Heart left ventricle (tissue), 16 donors: ENCODE measurements at regions not wholly inside any gene's neighbourhood (a gene's known extent, or its start where the extent isn't known, plus 50 kb on each side); places are given as distances from the start of the nearest gene placed in this dataset.

Experiments
- ATAC-seq, 4 donors: fragments of 200-7000 bp; cut with Tn5 transposase; one replicate each; pipeline ENCODE4 v1.9.1; 2020 to 2022; ENCODE audit warnings: moderate library complexity in 4 of 4, mild to moderate bottlenecking in 3 of 4, moderate number of reproducible peaks in 1 of 4
- DNase-seq, 5 donors: peaks; one replicate each; pipeline ENCODE4 v3.0.0-alpha.2; 2020
- H3K27ac ChIP-seq, 12 donors: fragments of 200-600 bp; sonication (generic) in 4 of 12; one replicate each; pipeline versions ENCODE4 v1.5.0 to v1.8.0; 2016 to 2022; ENCODE audit warnings: mild to moderate bottlenecking in 2 of 12
- H3K27me3 ChIP-seq, 9 donors: fragments of 200-600 bp; sonication (generic) in 2 of 9; one replicate each; pipeline versions ENCODE4 v1.5.1 to v1.8.0; 2016 to 2022; ENCODE audit warnings: mild to moderate bottlenecking in 3 of 9
- H3K36me3 ChIP-seq, 9 donors: fragments of 200-600 bp; sonication (generic) in 2 of 9; one replicate each; pipeline versions ENCODE4 v1.5.0 to v1.8.0; 2018 to 2022; ENCODE audit warnings: mild to moderate bottlenecking in 2 of 9
- H3K4me1 ChIP-seq, 12 donors: fragments of 200-600 bp; sonication (generic) in 4 of 12; one replicate each; pipeline versions ENCODE4 v1.5.0 to v1.8.0; 2016 to 2022; ENCODE audit warnings: mild to moderate bottlenecking in 3 of 12
- H3K4me3 ChIP-seq, 12 donors: fragments of 200-600 bp; sonication (generic) in 4 of 12; one replicate each; pipeline versions ENCODE4 v1.5.0 to v1.8.0; 2017 to 2022; ENCODE audit warnings: mild to moderate bottlenecking in 9 of 12, moderate library complexity in 4 of 12
- H3K9me3 ChIP-seq, 12 donors: fragments of 200-600 bp; sonication (generic) in 4 of 12; one replicate each; pipeline versions ENCODE4 v1.5.0 to v1.8.0; 2016 to 2022; ENCODE audit warnings: mild to moderate bottlenecking in 1 of 12
- CTCF ChIP-seq, 12 donors: fragments of 200-600 bp; sonication (generic) in 4 of 12; IDR thresholded peaks; one replicate each; pipeline versions ENCODE4 v1.5.0 to v1.8.0; 2018 to 2022; ENCODE audit warnings: antibody characterized with exemption in 12 of 12, mild to moderate bottlenecking in 5 of 12
- POLR2A ChIP-seq, 2 donors: fragments of 450-650 bp; IDR thresholded peaks; one replicate each; pipeline ENCODE4 v1.6.1; 2017; ENCODE audit warnings: antibody characterized with exemption in 2 of 2, mild to moderate bottlenecking in 2 of 2, moderate library complexity in 2 of 2
- WGBS, 4 donors: extraction: QIAGEN DNeasy Blood & Tissue Kit in 2 of 4; methylation state at CpG; one replicate each; pipeline versions ENCODE4 v1.1.5 to v1.1.7; 2013 to 2018; 5-methylcytosine and 5-hydroxymethylcytosine counted together
- intact Hi-C, 10 donors: fragments of 100-400 bp; cut with DNase I; formaldehyde crosslinking; loops; one replicate each; pipeline versions ENCODE4 v1.11.1 to v1.14.2; 2022
- donor health status: ischemic (EF 13 %, LVEDD 7.1; RV severe dilation, severe dysfunction).
- donor health status: healthy with polysubstance abuse.
- donor health status: DM: no; HTN: yes; CAD: no.
- donor health status: DM: no; HTN: no; CAD: no.
- donor health status: ischemic (EF 25% LVEDD 6.9; RV normal size, moderate dysfunction).
- donor health status: ischemic (EF 25% LVEDD 5.7; RV mildly dilated, moderate dysfunction).
- donor health status: healthy.
- donor health status: DM: yes; HTN: yes; CAD: no.
- donor health status: ischemic (EF 35%, LVEDD 5.7; RV mildly dilated, moderate dysfunction).
- donor health status: nonischemic (EF 11% LVEDD 7.7; RV severe dilation, severe dysfunction).
- donor health status: DM: yes; HTN: yes; CAD: no.
- donor health status: PGD.
- donor health status: ischemic (EF 29% LVEDD 5.4; RV normal size, mild dysfunction).
- donor health status: nonischemic (EF 23%, LVEDD 6.1; RV moderate dilation, normal function).

- TF ChIP-seq CTCF (IDR thresholded peaks at IDR 0.05) (no peak), POLR2A (IDR thresholded peaks at IDR 0.05) (no peak)
- peaks cover 0 to 8% (median 0%) of the 10 kb centered on the region in 12 donors for H3K4me1 ChIP-seq
- WGBS, 4 donors = 49 to 70% (median 55%) methylated on average over 5 of the region's 5 CpGs
- H3K9me3 ChIP-seq = no peaks in the 10 kb centered on the region
- peak overlapping the region in 1 of 12 donors; percentile 48 for H3K27ac ChIP-seq
- intact Hi-C loops = no loop called here
- no peaks in the 10 kb centered on the region for H3K36me3 ChIP-seq
- no peaks in the 10 kb centered on the region for H3K27me3 ChIP-seq
- ATAC-seq (peak in 2 of 4 donors; percentile 41 to 42), DNase-seq (no peak)
- no peak overlapping the region for H3K4me3 ChIP-seq
These were observed 273.7 kb upstream of the PIK3R1 start for GRCh38 chr5:67941614-67942401.

DNA sequence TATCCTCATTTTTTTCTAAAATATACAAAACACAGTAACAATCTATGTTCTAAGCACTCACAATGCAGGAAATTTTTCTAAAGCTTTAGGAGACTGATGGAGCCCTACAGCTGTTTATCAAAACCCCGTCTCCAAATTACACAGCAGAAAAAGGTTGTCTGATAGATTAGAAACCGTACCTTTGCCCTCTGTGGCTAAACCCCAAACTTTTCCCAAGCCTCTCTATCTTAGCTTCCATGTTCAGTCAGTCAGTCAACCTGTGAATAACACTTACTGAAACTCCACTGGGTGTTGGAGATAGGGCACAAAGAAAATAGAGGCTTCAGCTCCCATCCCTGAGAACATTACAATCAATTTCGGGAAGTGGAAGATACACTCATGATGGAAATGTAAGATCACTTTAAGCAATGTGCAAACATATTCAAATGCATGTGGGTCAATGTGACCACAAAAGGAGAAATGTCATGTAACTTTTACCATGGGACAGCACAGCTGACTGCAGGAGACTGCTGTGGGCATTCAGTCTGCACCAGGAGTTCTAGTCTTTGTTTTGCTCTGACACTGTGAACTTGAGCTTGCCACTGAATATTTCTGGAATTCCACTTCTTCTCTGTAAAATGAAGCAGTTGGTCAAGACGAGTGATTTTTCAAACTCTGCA, 279.5 kb upstream of the PIK3R1 start:
- no peaks in the 10 kb centered on the region for H3K36me3 ChIP-seq
- H3K4me1 ChIP-seq = peaks cover 0 to 8% (median 0%) of the 10 kb centered on the region in 12 donors
- no peak overlapping the region for H3K27ac ChIP-seq
- intact Hi-C loops = no loop called here
- no peaks in the 10 kb centered on the region for H3K9me3 ChIP-seq
- no peaks in the 10 kb centered on the region for H3K27me3 ChIP-seq
- ATAC-seq (no peak), DNase-seq (no peak)
- 69 to 95% (median 87%) methylated on average over 4 of the region's 4 CpGs for WGBS, 4 donors
- no peak overlapping the region for H3K4me3 ChIP-seq
- TF ChIP-seq POLR2A (IDR thresholded peaks at IDR 0.05) = no peak
- no peak for TF ChIP-seq CTCF (IDR thresholded peaks at IDR 0.05)

- Histone ChIP-seq H3K36me3 (no peaks in the 10 kb centered on the region), H3K9me3 (no peaks in the 10 kb centered on the region), H3K4me3 (no peak overlapping the region), H3K27me3 (no peaks in the 10 kb centered on the region), H3K4me1 (peaks cover 0 to 8% (median 0%) of the 10 kb centered on the region in 12 donors), H3K27ac (no peak overlapping the region)
- TF ChIP-seq POLR2A (IDR thresholded peaks at IDR 0.05) = no peak
- no peak for TF ChIP-seq CTCF (IDR thresholded peaks at IDR 0.05)
- intact Hi-C loops = no loop called here
- WGBS, 4 donors = 84 to 96% (median 95%) methylated on average over 4 of the region's 4 CpGs
- no peak for DNase-seq
- no peak for ATAC-seq
These were observed 280.6 kb upstream of the PIK3R1 start for GRCh38 chr5:67934976-67935375.

- H3K9me3 ChIP-seq = no peaks in the 10 kb centered on the region
- H3K4me1 ChIP-seq = no peaks in the 10 kb centered on the region
- no peak overlapping the region for H3K27ac ChIP-seq
- no peak for TF ChIP-seq CTCF (IDR thresholded peaks at IDR 0.05)
- TF ChIP-seq POLR2A (IDR thresholded peaks at IDR 0.05) = no peak
- H3K4me3 ChIP-seq = no peak overlapping the region
- intact Hi-C loops = no loop called here
- no peak for DNase-seq
- no peaks in the 10 kb centered on the region for H3K27me3 ChIP-seq
- 64 to 85% (median 79%) methylated on average over 5 of the region's 5 CpGs for WGBS, 4 donors
- no peaks in the 10 kb centered on the region for H3K36me3 ChIP-seq
- no peak for ATAC-seq
These were observed 290.0 kb upstream of the PIK3R1 start for GRCh38 chr5:67925511-67925910.
